ENCODE measurements at regions not wholly inside any gene's neighbourhood (a gene's known extent, or its start where the extent isn't known, plus 50 kb on each side); places are given as distances from the start of the nearest gene placed in this dataset.

DNA sequence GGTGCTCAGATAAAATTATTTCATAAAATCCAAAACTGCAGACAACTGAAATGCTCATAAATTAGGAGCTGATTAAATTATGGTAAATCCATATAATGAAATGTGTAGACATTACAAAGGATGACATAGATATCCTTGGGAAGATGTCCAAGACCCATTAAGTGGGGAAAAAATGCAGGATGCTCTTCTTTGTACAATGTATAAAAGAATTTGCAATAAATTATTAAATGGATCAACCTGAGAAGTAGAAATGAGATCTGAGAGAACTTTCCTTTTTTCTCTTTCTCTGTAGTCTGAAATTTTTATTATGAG is 336.4 kb upstream of the E2F7 start:
- H3K4me3 ChIP-seq (ENCODE audit: low read length, poor library complexity, severe bottlenecking): no peak overlapping the region
- H3K9ac ChIP-seq (ENCODE audit: low read depth, low read length, poor library complexity, severe bottlenecking): no peak overlapping the region
- no peaks in the 10 kb centered on the region for H3F3A ChIP-seq (ENCODE audit: low read depth)
- no peaks in the 10 kb centered on the region for H3K9me3 ChIP-seq (ENCODE audit: insufficient read depth, low read depth, low read length)
- no peaks in the 10 kb centered on the region for H4K20me1 ChIP-seq (ENCODE audit: insufficient read depth, low read length, poor library complexity, severe bottlenecking)
- no peak overlapping the region for H2AFZ ChIP-seq (ENCODE audit: low read length)
- TF ChIP-seq EZH2phosphoT487 (IDR thresholded peaks at IDR 0.05; ENCODE audit: borderline replicate concordance) (no peak), CTCF (conservative IDR thresholded peaks at IDR 0.05; ENCODE audit: low read length) (no peak)
- H3K27me3 ChIP-seq (ENCODE audit: insufficient read depth, low read length, poor library complexity, severe bottlenecking): no peaks in the 10 kb centered on the region
- H3K79me2 ChIP-seq (ENCODE audit: insufficient read depth, low read length): no peaks in the 10 kb centered on the region
- H3K4me2 ChIP-seq (ENCODE audit: low read depth, low read length, poor library complexity, severe bottlenecking): no peak overlapping the region
- H3K4me1 ChIP-seq (ENCODE audit: insufficient read depth, low read length, poor library complexity, severe bottlenecking): no peaks in the 10 kb centered on the region
- no peaks in the 10 kb centered on the region for H3K36me3 ChIP-seq (ENCODE audit: insufficient read depth, low read length)
- no peaks in the 10 kb centered on the region for H3K9me2 ChIP-seq (replicated peaks; ENCODE audit: low read depth, low read length)

- TF ChIP-seq CTCF (conservative IDR thresholded peaks at IDR 0.05; ENCODE audit: low read length): no peak
- TF ChIP-seq EZH2phosphoT487 (IDR thresholded peaks at IDR 0.05; ENCODE audit: borderline replicate concordance): no peak
- Histone ChIP-seq H3K9ac (ENCODE audit: low read depth, low read length, poor library complexity, severe bottlenecking) (no peak overlapping the region), H3K4me1 (ENCODE audit: insufficient read depth, low read length, poor library complexity, severe bottlenecking) (no peaks in the 10 kb centered on the region), H3K27me3 (ENCODE audit: insufficient read depth, low read length, poor library complexity, severe bottlenecking) (no peaks in the 10 kb centered on the region), H3K4me2 (ENCODE audit: low read depth, low read length, poor library complexity, severe bottlenecking) (no peak overlapping the region), H2AFZ (ENCODE audit: low read length) (no peak overlapping the region), H3K79me2 (ENCODE audit: insufficient read depth, low read length) (no peaks in the 10 kb centered on the region), H3K36me3 (ENCODE audit: insufficient read depth, low read length) (no peaks in the 10 kb centered on the region), H4K20me1 (ENCODE audit: insufficient read depth, low read length, poor library complexity, severe bottlenecking) (no peaks in the 10 kb centered on the region), H3F3A (ENCODE audit: low read depth) (no peaks in the 10 kb centered on the region), H3K4me3 (ENCODE audit: low read length, poor library complexity, severe bottlenecking) (no peak overlapping the region), H3K9me3 (ENCODE audit: insufficient read depth, low read depth, low read length) (no peaks in the 10 kb centered on the region), H3K9me2 (replicated peaks; ENCODE audit: low read depth, low read length) (no peaks in the 10 kb centered on the region)
Measured at GRCh38 chr12:77401064-77401769, 335.8 kb upstream of the E2F7 start.

- TF ChIP-seq EZH2phosphoT487 (IDR thresholded peaks at IDR 0.05; ENCODE audit: borderline replicate concordance) (no peak), CTCF (conservative IDR thresholded peaks at IDR 0.05; ENCODE audit: low read length) (no peak)
- Histone ChIP-seq H3K27me3 (ENCODE audit: insufficient read depth, low read length, poor library complexity, severe bottlenecking) (no peaks in the 10 kb centered on the region), H3K9me3 (ENCODE audit: insufficient read depth, low read depth, low read length) (no peaks in the 10 kb centered on the region), H3K4me3 (ENCODE audit: low read length, poor library complexity, severe bottlenecking) (no peak overlapping the region), H3K4me1 (ENCODE audit: insufficient read depth, low read length, poor library complexity, severe bottlenecking) (no peaks in the 10 kb centered on the region), H3K9me2 (replicated peaks; ENCODE audit: low read depth, low read length) (no peaks in the 10 kb centered on the region), H3K4me2 (ENCODE audit: low read depth, low read length, poor library complexity, severe bottlenecking) (no peak overlapping the region), H3K79me2 (ENCODE audit: insufficient read depth, low read length) (no peaks in the 10 kb centered on the region), H3K9ac (ENCODE audit: low read depth, low read length, poor library complexity, severe bottlenecking) (no peak overlapping the region), H4K20me1 (ENCODE audit: insufficient read depth, low read length, poor library complexity, severe bottlenecking) (no peaks in the 10 kb centered on the region), H2AFZ (ENCODE audit: low read length) (no peak overlapping the region), H3F3A (ENCODE audit: low read depth) (no peaks in the 10 kb centered on the region), H3K36me3 (ENCODE audit: insufficient read depth, low read length) (no peaks in the 10 kb centered on the region)
Measured at GRCh38 chr12:77392467-77393088, 327.2 kb upstream of the E2F7 start.

Data from Loucy (cell line).